Muscle of leg (tissue), 3 donors: ENCODE measurements at regions not wholly inside any gene's neighbourhood (a gene's known extent, or its start where the extent isn't known, plus 50 kb on each side); places are given as distances from the start of the nearest gene placed in this dataset.

Source experiments
- DNase-seq: peaks from one replicate; pipeline ENCODE4 v3.0.0; 2013
- H3K27ac ChIP-seq: one replicate; pipeline ENCODE4 v1.5.1; 2013; ENCODE audit warnings: mild to moderate bottlenecking, low read length, control low read depth
- H3K27me3 ChIP-seq: one replicate; pipeline ENCODE4 v1.6.1; 2013; ENCODE audit warnings: low read length; ENCODE audit not compliant: control insufficient read depth, insufficient read depth
- H3K36me3 ChIP-seq: one replicate; pipeline ENCODE4 v1.6.1; 2013; ENCODE audit warnings: low read length; ENCODE audit not compliant: control insufficient read depth, insufficient read depth
- H3K4me1 ChIP-seq: one replicate; pipeline ENCODE4 v1.6.1; 2013; ENCODE audit warnings: low read length; ENCODE audit not compliant: control insufficient read depth, insufficient read depth
- H3K4me3 ChIP-seq: one replicate; pipeline ENCODE4 v1.5.1; 2013; ENCODE audit warnings: low read length, control low read depth
- H3K9me3 ChIP-seq: replicated peaks from 2 replicates; pipeline ENCODE4 v1.6.1; 2013; ENCODE audit warnings: low read depth, low read length; ENCODE audit not compliant: control insufficient read depth
- WGBS: methylation state at CpG from one replicate; pipeline ENCODE4 v1.1.5; 2013; ENCODE audit warnings: missing lambda C conversion rate; ENCODE audit not compliant: insufficient coverage; 5-methylcytosine and 5-hydroxymethylcytosine counted together

DNA sequence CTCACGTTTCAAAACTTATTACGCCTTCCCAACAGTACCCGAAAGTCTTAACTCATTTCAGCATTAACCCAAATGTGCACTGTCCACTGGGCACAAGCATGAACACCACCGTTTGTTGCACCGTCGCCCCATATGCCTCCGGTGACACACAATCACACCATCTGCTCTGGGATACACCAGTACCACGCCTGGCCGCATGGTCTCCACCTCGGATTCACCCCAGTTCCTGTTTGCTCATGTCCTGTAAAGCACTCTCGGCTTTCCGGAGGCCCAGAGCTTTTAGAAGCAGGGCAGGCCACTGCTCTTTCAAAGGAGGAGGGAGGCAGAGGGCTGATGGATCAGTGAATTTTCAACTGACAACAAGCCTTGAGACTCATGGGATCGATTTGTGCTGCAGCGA is 1570.0 kb upstream of the DEFB115 start:
- H3K27me3 ChIP-seq, result no peaks in the 10 kb centered on the region
- no peaks in the 10 kb centered on the region for H3K36me3 ChIP-seq
- H3K9me3 ChIP-seq, result peaks cover 22% of the 10 kb centered on the region
- no peak overlapping the region for H3K4me3 ChIP-seq
- no peak for DNase-seq
- no peaks in the 10 kb centered on the region for H3K4me1 ChIP-seq
- H3K27ac ChIP-seq, result no peak overlapping the region
- 79% methylated on average over 14 of the region's 14 CpGs for WGBS

DNA sequence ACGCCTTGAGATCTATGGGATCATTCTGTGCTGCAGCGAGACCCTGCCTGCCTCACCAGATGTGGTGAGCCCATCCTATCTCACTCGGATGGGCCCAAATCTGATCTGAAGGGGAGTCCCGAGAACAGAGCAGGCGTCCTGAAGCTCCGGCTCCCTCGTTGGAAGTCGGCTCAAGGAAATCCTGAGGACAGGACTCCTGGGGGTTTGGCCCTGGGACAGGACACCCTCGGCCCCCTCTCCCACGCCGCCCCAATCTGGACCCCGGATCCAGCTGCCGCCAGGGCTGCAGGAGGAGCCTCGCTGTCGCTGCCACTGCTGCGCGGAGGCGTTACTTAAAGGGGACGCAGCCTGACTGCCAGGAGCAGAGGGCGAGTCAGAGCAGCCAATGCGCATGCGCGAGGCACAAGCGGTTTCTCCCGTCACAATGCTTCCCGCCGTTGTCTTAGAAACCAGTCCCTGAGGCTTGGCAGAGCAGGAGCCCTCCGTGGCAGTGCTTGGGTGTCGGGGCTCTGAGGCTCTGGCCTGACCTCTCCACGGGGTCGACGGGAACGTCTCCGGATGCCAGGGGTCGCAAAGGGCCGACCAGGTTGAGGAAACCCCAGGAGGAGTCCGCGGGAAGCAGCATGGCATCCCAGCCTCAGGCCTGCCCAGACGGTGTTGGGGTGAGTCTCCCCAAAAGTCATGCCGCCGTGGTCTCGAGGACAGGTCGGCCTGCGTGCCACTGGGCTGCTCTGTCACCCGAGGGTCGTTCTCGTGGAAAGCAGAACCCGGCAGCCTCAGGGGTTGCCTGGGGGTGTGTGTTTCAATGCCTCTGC is 1567.8 kb upstream of the DEFB115 start:
- 61% methylated on average over 44 of the region's 48 CpGs for WGBS

DNA sequence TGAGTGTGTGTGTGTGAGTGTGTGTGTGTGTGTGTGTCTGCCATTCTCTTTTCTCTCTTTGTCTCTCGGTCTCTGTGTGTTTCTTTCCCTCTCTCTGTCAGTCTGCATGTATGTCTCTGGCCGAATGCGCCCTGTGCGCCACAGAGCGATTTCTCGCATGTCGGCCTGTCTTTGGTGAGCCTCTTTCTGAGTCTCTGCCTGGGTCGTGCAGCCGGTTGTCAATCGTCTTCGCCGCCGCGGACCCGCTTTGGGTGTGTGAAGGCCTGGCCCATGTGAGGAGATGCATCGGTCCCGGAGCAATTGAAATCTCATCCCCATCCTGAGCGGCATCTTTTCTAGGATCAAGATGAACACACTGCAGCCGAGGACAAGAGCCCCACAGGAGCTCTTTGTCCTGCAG is 1567.2 kb upstream of the DEFB115 start:
- whole genome bisulfite sequencing, result 90% methylated on average over 18 of the region's 19 CpGs
- peaks cover 25% of the 10 kb centered on the region for H3K9me3 ChIP-seq
- DNase-seq, result no peak
- H3K27ac ChIP-seq, result no peak overlapping the region
- no peak overlapping the region for H3K4me3 ChIP-seq
- no peaks in the 10 kb centered on the region for H3K36me3 ChIP-seq
- H3K27me3 ChIP-seq, result no peaks in the 10 kb centered on the region
- no peaks in the 10 kb centered on the region for H3K4me1 ChIP-seq

More for the DNA sequence above, 1567.8 kb upstream of the DEFB115 start:
- no peaks in the 10 kb centered on the region for H3K36me3 ChIP-seq
- peaks cover 25% of the 10 kb centered on the region for H3K9me3 ChIP-seq
- no peak overlapping the region for H3K4me3 ChIP-seq
- no peak overlapping the region for H3K27ac ChIP-seq
- DNase-seq, result no peak
- no peaks in the 10 kb centered on the region for H3K27me3 ChIP-seq
- H3K4me1 ChIP-seq, result no peaks in the 10 kb centered on the region

- Histone ChIP-seq H3K36me3 (no peaks in the 10 kb centered on the region), H3K4me3 (no peak overlapping the region), H3K9me3 (peaks cover 21% of the 10 kb centered on the region), H3K27me3 (no peaks in the 10 kb centered on the region), H3K4me1 (no peaks in the 10 kb centered on the region), H3K27ac (no peak overlapping the region)
- no peak for DNase-seq
- 55% methylated on average over 20 of the region's 35 CpGs for WGBS
These were observed 1516.9 kb upstream of the DEFB115 start for GRCh38 chr20:29740601-29740950.

- Histone ChIP-seq H3K4me1 (no peaks in the 10 kb centered on the region), H3K27ac (no peak overlapping the region), H3K9me3 (peaks cover 22% of the 10 kb centered on the region), H3K36me3 (no peaks in the 10 kb centered on the region), H3K4me3 (no peak overlapping the region), H3K27me3 (no peaks in the 10 kb centered on the region)
- WGBS, result 85% methylated on average over 19 of the region's 51 CpGs
- DNase-seq, result no peak
These were observed 1516.4 kb upstream of the DEFB115 start for GRCh38 chr20:29740951-29741593.

GRCh38 chr20:29741594-29741893 is 1515.9 kb upstream of the DEFB115 start:
- Histone ChIP-seq H3K4me3 (no peak overlapping the region), H3K36me3 (no peaks in the 10 kb centered on the region), H3K4me1 (no peaks in the 10 kb centered on the region), H3K9me3 (peaks cover 22% of the 10 kb centered on the region), H3K27ac (no peak overlapping the region), H3K27me3 (no peaks in the 10 kb centered on the region)
- WGBS, result 71% methylated on average over 13 of the region's 13 CpGs
- DNase-seq, result no peak

DNA sequence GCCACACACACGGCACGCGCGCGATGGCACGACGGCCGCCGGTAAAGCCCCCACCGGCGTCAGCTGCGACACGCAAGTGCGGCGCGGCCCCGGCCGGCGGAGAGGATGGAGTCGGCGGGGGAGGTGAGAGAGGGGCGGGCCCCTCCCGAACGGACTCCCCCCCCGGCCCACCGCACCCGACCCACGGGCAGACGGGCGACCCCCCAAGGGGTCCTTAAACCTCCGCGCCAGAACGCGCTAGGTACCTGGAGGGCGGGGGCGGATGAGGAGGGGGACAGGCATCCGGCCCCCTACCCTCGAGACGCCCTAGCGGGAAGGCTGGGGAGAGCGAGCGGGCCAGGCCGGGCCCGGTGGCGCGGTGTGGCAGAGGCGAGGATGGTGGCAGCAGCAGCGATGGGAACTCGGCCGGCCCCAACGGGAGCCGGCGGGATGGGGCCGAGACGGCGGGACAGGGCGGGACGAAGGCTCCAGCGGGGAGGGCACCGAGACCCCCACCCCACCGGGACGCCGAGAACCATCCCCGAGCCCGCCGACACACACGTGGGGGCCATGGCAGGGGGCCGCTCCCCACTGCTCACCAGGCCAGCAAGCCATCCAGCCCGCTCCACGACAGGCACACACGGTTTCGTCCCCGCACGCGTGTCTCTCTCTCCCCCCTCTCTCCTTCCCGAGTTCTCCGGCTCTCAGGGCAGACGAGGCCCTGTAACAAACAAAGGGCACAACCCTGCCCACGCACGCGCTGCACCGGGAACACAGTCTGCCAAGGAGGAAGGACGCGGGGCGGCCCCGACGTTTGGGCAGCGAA is 1515.4 kb upstream of the DEFB115 start:
- no peak for DNase-seq
- 65% methylated on average over 88 of the region's 88 CpGs for WGBS
- no peak overlapping the region for H3K4me3 ChIP-seq
- peaks cover 22% of the 10 kb centered on the region for H3K9me3 ChIP-seq
- no peaks in the 10 kb centered on the region for H3K27me3 ChIP-seq
- H3K4me1 ChIP-seq, result no peaks in the 10 kb centered on the region
- H3K36me3 ChIP-seq, result no peaks in the 10 kb centered on the region
- no peak overlapping the region for H3K27ac ChIP-seq

- WGBS, result 61% methylated on average over 41 of the region's 41 CpGs
- H3K4me3 ChIP-seq, result no peak overlapping the region
- H3K27me3 ChIP-seq, result no peaks in the 10 kb centered on the region
- no peaks in the 10 kb centered on the region for H3K4me1 ChIP-seq
- H3K9me3 ChIP-seq, result peaks cover 22% of the 10 kb centered on the region
- no peak overlapping the region for H3K27ac ChIP-seq
- no peaks in the 10 kb centered on the region for H3K36me3 ChIP-seq
- DNase-seq, result no peak
These were observed 1514.8 kb upstream of the DEFB115 start for GRCh38 chr20:29742699-29743100.

GRCh38 chr20:29743101-29743931 is 1514.1 kb upstream of the DEFB115 start:
- peaks cover 22% of the 10 kb centered on the region for H3K9me3 ChIP-seq
- no peak overlapping the region for H3K4me3 ChIP-seq
- no peaks in the 10 kb centered on the region for H3K36me3 ChIP-seq
- no peaks in the 10 kb centered on the region for H3K27me3 ChIP-seq
- H3K4me1 ChIP-seq, result no peaks in the 10 kb centered on the region
- DNase-seq, result no peak
- WGBS, result 60% methylated on average over 71 of the region's 80 CpGs
- H3K27ac ChIP-seq, result no peak overlapping the region

DNA sequence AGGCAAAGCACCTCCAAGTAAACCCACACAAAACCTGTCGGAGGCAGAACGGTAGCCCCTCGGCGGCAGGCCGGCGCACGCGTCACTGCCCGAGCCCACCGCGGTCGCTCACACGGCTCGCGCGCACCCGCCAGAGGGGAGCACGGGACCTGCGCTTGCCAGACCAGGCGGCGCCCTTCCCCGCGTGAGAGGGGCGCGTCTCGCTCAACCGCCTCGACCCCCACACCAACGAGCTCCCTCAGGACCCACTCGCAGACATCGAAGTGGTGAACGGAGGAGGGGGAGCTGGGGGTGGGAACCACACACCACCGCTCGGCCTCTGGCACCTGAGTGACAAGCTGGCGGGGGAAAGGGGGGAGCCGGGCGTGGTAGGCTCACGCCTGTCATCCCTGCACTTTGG is 1513.4 kb upstream of the DEFB115 start:
- WGBS, result 55% methylated on average over 9 of the region's 38 CpGs
- peaks cover 22% of the 10 kb centered on the region for H3K9me3 ChIP-seq
- H3K27ac ChIP-seq, result no peak overlapping the region
- no peaks in the 10 kb centered on the region for H3K27me3 ChIP-seq
- H3K4me3 ChIP-seq, result no peak overlapping the region
- H3K36me3 ChIP-seq, result no peaks in the 10 kb centered on the region
- no peak for DNase-seq
- H3K4me1 ChIP-seq, result no peaks in the 10 kb centered on the region
